H1 (cell line): ENCODE measurements at regions not wholly inside any gene's neighbourhood (a gene's known extent, or its start where the extent isn't known, plus 50 kb on each side); places are given as distances from the start of the nearest gene placed in this dataset.

Experiments used
- GABPA ChIP-seq: IDR thresholded peaks from 2 replicates; pipeline ENCODE4 v1.6.1; 2011; ENCODE audit warnings: mild to moderate bottlenecking, low read length, moderate library complexity, borderline replicate concordance; ENCODE audit not compliant: insufficient read depth

GRCh38 chr16:35605921-35606320 lies 2146.5 kb downstream of the TP53TG3F start (continued):
- TF ChIP-seq GABPA = no peak
